CD4-positive, alpha-beta T cell treated with Interleukin-17A for 4 hours (primary cell): ENCODE measurements at regions not wholly inside any gene's neighbourhood (a gene's known extent, or its start where the extent isn't known, plus 50 kb on each side); places are given as distances from the start of the nearest gene placed in this dataset.
A peak's percentile ranks its signal among the peaks of the same experiment; 100 is the strongest.

Source experiments
- DNase-seq: peaks from one replicate; pipeline ENCODE4 v3.0.0-alpha.2; 2020; ENCODE audit warnings: mixed read lengths

GRCh38 chr21:41048623-41049022 is 119.3 kb upstream of the BACE2 start:
- DNase-seq: no peak

GRCh38 chr21:41052820-41053555 is 115.0 kb upstream of the BACE2 start:
- DNase-seq: no peak

GRCh38 chr21:41054018-41054578 is 113.9 kb upstream of the BACE2 start:
- DNase-seq: no peak

GRCh38 chr21:41055266-41055665 is 112.7 kb upstream of the BACE2 start:
- DNase-seq: no peak

- no peak for DNase-seq
Observed at GRCh38 chr21:41059871-41060270, 108.1 kb upstream of the BACE2 start.

- no peak for DNase-seq
Observed at GRCh38 chr21:41061701-41062100, 106.3 kb upstream of the BACE2 start.

- DNase-seq: no peak
Observed at GRCh38 chr21:41064334-41064791, 103.6 kb upstream of the BACE2 start.

- no peak for DNase-seq
Observed at GRCh38 chr21:41064951-41065350, 103.0 kb upstream of the BACE2 start.

GRCh38 chr21:41065539-41065938 is 102.4 kb upstream of the BACE2 start:
- no peak for DNase-seq

GRCh38 chr21:41066086-41066938 is 101.6 kb upstream of the BACE2 start:
- DNase-seq: no peak

GRCh38 chr21:41067709-41068108 is 100.3 kb upstream of the BACE2 start:
- DNase-seq: no peak

- no peak for DNase-seq
Observed at GRCh38 chr21:41068496-41068895, 99.5 kb upstream of the BACE2 start.

- DNase-seq: peak; percentile 68
Observed at GRCh38 chr21:41068967-41069642, 98.9 kb upstream of the BACE2 start.

- DNase-seq: no peak
Observed at GRCh38 chr21:41070284-41070683, 97.7 kb upstream of the BACE2 start.

GRCh38 chr21:41071258-41072171 is 96.4 kb upstream of the BACE2 start:
- DNase-seq: no peak

- no peak for DNase-seq
Observed at GRCh38 chr21:41073558-41073957, 94.4 kb upstream of the BACE2 start.

GRCh38 chr21:41074396-41075184 is 93.4 kb upstream of the BACE2 start:
- no peak for DNase-seq

GRCh38 chr21:41075656-41076055 is 92.3 kb upstream of the BACE2 start:
- DNase-seq: no peak

GRCh38 chr21:41076064-41076463 is 91.9 kb upstream of the BACE2 start:
- DNase-seq: no peak

GRCh38 chr21:41079159-41079558 is 88.8 kb upstream of the BACE2 start:
- DNase-seq: no peak

GRCh38 chr21:41080485-41081121 is 87.4 kb upstream of the BACE2 start:
- no peak for DNase-seq
